ENCODE measurements at regions not wholly inside any gene's neighbourhood (a gene's known extent, or its start where the extent isn't known, plus 50 kb on each side); places are given as distances from the start of the nearest gene placed in this dataset.
A peak's percentile ranks its signal among the peaks of the same experiment; 100 is the strongest.

DNA sequence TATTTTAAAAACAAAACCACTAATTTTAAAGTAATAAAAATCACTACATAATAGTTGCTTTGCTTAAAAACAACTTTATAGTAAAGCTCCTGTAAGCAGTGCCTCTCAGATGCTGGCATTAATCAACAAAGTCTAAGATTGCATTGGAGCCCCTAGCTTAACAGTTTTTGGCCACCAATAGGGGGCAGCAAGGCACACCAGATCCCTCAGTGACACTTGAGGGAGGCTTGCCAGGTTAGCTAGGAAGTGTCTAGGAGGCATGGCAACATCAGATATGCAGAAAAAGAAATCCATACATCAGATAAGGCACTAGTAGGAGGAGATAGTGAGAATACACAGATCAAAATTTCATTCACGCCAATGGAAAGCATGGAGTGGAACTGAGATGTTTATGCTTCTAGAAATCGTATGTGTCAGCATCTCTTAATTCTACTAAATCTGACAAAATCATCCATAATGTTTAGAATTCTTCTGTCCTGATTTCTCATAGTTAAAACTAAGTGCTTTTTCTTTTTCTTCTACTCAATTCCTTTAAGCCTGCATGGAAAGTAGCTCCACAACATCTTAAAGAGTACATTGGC is 73.6 kb upstream of the PAM start:
- H3K9me3 ChIP-seq (replicated peaks; ENCODE audit: control insufficient read depth, insufficient read depth, low read length), result no peaks in the 10 kb centered on the region

More for the DNA sequence above, 73.6 kb upstream of the PAM start:
- 50% methylated on average over 2 of the region's 2 CpGs for WGBS (ENCODE audit: insufficient coverage, insufficient replicate concordance, low lambda C conversion rate, missing lambda C conversion rate)
- Histone ChIP-seq H2AFZ (ENCODE audit: control insufficient read depth, low read depth, low read length) (no peak overlapping the region), H3K79me2 (ENCODE audit: control insufficient read depth, insufficient read depth, low read length) (no peaks in the 10 kb centered on the region), H4K20me1 (ENCODE audit: control insufficient read depth, insufficient read depth) (no peaks in the 10 kb centered on the region), H3K9ac (ENCODE audit: control insufficient read depth, insufficient read depth, low read length) (no peak overlapping the region), H3K36me3 (ENCODE audit: control insufficient read depth in 2 of 2, insufficient read depth in 2 of 2, low read length in 1 of 2) (no peaks in the 10 kb centered on the region), H3K4me2 (ENCODE audit: control insufficient read depth, insufficient read depth) (no peak overlapping the region), H3K27me3 (replicated peaks in 1 of 2; ENCODE audit: control insufficient read depth in 2 of 2, insufficient read depth in 2 of 2, low read length in 1 of 2) (no peaks in the 10 kb centered on the region), H3K4me3 (no peak overlapping the region), H3K27ac (ENCODE audit: control insufficient read depth, insufficient read depth) (no peak overlapping the region), H3K4me1 (ENCODE audit: control insufficient read depth, insufficient read depth, low read length) (no peaks in the 10 kb centered on the region)
- DNase-seq (ENCODE audit: low read depth, low spot score), result peak; percentile 3
- FAIRE-seq, result peak; percentile 86
- SMC1A ChIA-PET (ENCODE audit: uncharacterized antibody, unreplicated experiment), result interaction anchor here (0.6 to 3.4 kb wide), 39 partner anchors 8 to 551 kb away, joined by 3 to 31 read pairs (median 4); no protein-coding TSS in a partner anchor
- peak; percentile 97 for ATAC-seq
- RAD21 ChIA-PET (ENCODE audit: unreplicated experiment), result interaction anchor here (0.5 to 2.9 kb wide), 22 partner anchors 20 to 543 kb away, joined by 3 to 27 read pairs (median 4); partner anchors contain the start of gene PAM
- POLR2A ChIA-PET, result interaction anchor here (1.1 kb wide), 1 partner anchor 99 kb away, joined by 3 read pairs; no protein-coding TSS in a partner anchor
- in situ Hi-C loops (cut with MboI) (loop anchor here (5.0 to 10.0 kb wide), 2 partner anchors 353 to 451 kb away; no protein-coding TSS in a partner anchor), intact Hi-C loops (cut with micrococcal nuclease; ENCODE audit: unreplicated experiment) (loop anchor here (1.0 to 5.0 kb wide), 5 partner anchors 111 to 543 kb away; no protein-coding TSS in a partner anchor)
- BruUV-seq (replicated peaks), result no TSS peak
- TF ChIP-seq, protein P1, sequence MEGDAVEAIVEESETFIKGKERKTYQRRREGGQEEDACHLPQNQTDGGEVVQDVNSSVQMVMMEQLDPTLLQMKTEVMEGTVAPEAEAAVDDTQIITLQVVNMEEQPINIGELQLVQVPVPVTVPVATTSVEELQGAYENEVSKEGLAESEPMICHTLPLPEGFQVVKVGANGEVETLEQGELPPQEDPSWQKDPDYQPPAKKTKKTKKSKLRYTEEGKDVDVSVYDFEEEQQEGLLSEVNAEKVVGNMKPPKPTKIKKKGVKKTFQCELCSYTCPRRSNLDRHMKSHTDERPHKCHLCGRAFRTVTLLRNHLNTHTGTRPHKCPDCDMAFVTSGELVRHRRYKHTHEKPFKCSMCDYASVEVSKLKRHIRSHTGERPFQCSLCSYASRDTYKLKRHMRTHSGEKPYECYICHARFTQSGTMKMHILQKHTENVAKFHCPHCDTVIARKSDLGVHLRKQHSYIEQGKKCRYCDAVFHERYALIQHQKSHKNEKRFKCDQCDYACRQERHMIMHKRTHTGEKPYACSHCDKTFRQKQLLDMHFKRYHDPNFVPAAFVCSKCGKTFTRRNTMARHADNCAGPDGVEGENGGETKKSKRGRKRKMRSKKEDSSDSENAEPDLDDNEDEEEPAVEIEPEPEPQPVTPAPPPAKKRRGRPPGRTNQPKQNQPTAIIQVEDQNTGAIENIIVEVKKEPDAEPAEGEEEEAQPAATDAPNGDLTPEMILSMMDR (IDR thresholded peaks at IDR 0.05 in 2 of 3, conservative IDR thresholded peaks at IDR 0.05 in 1 of 3; ENCODE audit: control insufficient read depth in 2 of 3, extremely low read depth in 1 of 3, insufficient read depth in 1 of 3, low read depth in 3 of 3, low read length in 3 of 3), result peak; percentile 83 to 94 (median 86); a peak in 5 of 6 replicates
- TF ChIP-seq, protein P2, sequence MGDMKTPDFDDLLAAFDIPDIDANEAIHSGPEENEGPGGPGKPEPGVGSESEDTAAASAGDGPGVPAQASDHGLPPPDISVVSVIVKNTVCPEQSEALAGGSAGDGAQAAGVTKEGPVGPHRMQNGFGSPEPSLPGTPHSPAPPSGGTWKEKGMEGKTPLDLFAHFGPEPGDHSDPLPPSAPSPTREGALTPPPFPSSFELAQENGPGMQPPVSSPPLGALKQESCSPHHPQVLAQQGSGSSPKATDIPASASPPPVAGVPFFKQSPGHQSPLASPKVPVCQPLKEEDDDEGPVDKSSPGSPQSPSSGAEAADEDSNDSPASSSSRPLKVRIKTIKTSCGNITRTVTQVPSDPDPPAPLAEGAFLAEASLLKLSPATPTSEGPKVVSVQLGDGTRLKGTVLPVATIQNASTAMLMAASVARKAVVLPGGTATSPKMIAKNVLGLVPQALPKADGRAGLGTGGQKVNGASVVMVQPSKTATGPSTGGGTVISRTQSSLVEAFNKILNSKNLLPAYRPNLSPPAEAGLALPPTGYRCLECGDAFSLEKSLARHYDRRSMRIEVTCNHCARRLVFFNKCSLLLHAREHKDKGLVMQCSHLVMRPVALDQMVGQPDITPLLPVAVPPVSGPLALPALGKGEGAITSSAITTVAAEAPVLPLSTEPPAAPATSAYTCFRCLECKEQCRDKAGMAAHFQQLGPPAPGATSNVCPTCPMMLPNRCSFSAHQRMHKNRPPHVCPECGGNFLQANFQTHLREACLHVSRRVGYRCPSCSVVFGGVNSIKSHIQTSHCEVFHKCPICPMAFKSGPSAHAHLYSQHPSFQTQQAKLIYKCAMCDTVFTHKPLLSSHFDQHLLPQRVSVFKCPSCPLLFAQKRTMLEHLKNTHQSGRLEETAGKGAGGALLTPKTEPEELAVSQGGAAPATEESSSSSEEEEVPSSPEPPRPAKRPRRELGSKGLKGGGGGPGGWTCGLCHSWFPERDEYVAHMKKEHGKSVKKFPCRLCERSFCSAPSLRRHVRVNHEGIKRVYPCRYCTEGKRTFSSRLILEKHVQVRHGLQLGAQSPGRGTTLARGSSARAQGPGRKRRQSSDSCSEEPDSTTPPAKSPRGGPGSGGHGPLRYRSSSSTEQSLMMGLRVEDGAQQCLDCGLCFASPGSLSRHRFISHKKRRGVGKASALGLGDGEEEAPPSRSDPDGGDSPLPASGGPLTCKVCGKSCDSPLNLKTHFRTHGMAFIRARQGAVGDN (IDR thresholded peaks at IDR 0.05), result no peak
- TF ChIP-seq MTA2 (IDR thresholded peaks at IDR 0.05; ENCODE audit: low read depth) (no peak), SMC3 (IDR thresholded peaks at IDR 0.05; ENCODE audit: borderline replicate concordance, low read length) (peak; percentile 84), MXI1 (IDR thresholded peaks at IDR 0.05; ENCODE audit: low read depth, low read length) (no peak), CHD1 (IDR thresholded peaks at IDR 0.05; ENCODE audit: low read depth, low read length) (no peak), BCL11A (IDR thresholded peaks at IDR 0.05; ENCODE audit: low read depth, low read length) (no peak), ZNF622 (IDR thresholded peaks at IDR 0.05) (no peak), ATF7 (IDR thresholded peaks at IDR 0.05; ENCODE audit: low read depth) (no peak), RAD21 (IDR thresholded peaks at IDR 0.05; ENCODE audit: insufficient read depth, low read depth, low read length) (peak; percentile 92), EZH2 (IDR thresholded peaks at IDR 0.05; ENCODE audit: borderline replicate concordance, control insufficient read depth, low read depth, low read length) (no peak), YY1 (IDR thresholded peaks at IDR 0.05; ENCODE audit: low read depth, low read length) (peak; percentile 37; the same call in 1 of the 2 replicates), RB1 (IDR thresholded peaks at IDR 0.05; ENCODE audit: borderline replicate concordance) (no peak), HDAC2 (IDR thresholded peaks at IDR 0.05) (no peak), NFXL1 (IDR thresholded peaks at IDR 0.05; ENCODE audit: borderline replicate concordance) (no peak)
- CTCF ChIA-PET, result interaction anchor here (0.6 to 3.5 kb wide), 80 partner anchors 10 to 786 kb away, joined by 3 to 54 read pairs (median 4); partner anchors contain the start of gene PAM

All from GM12878 (cell line).